CD14-positive monocyte (primary cell): ENCODE measurements at regions not wholly inside any gene's neighbourhood (a gene's known extent, or its start where the extent isn't known, plus 50 kb on each side); places are given as distances from the start of the nearest gene placed in this dataset.

Source experiments
- DNase-seq, 3 donors: peaks; one replicate each; pipeline ENCODE4 v3.0.0-alpha.2; 2011 to 2022
- H2AFZ ChIP-seq: 2 replicates; pipeline ENCODE4 v1.6.0; 2012; ENCODE audit warnings: mild to moderate bottlenecking, low read depth, low read length, inconsistent platforms; ENCODE audit not compliant: insufficient read depth, poor library complexity, severe bottlenecking
- H3K27ac ChIP-seq, 2 donors: 1 replicate in 1 of 2; 2 replicates in 1 of 2; pipeline ENCODE4 v1.5.1; 2012 to 2013; ENCODE audit warnings: low read length in 2 of 2, control low read depth in 1 of 2, inconsistent platforms in 1 of 2, low read depth in 1 of 2, mild to moderate bottlenecking in 1 of 2
- H3K27me3 ChIP-seq, 2 donors: one replicate each; pipeline versions ENCODE4 v1.6.0 to v1.6.1; 2011 to 2013; ENCODE audit warnings: low read length in 2 of 2; ENCODE audit not compliant: control insufficient read depth in 2 of 2, insufficient read depth in 2 of 2
- H3K36me3 ChIP-seq, 2 donors: replicated peaks in 1 of 2; 1 replicate in 1 of 2; 2 replicates in 1 of 2; pipeline versions ENCODE4 v1.5.1 to v1.6.1; 2012 to 2013; ENCODE audit warnings: low read length in 2 of 2, control low read depth in 1 of 2, inconsistent platforms in 1 of 2, mild to moderate bottlenecking in 1 of 2; ENCODE audit not compliant: insufficient read depth in 2 of 2, control insufficient read depth in 1 of 2
- H3K4me1 ChIP-seq, 2 donors: 1 replicate in 1 of 2; 2 replicates in 1 of 2; pipeline versions ENCODE4 v1.5.1 to v1.6.1; 2012 to 2013; ENCODE audit warnings: low read length in 2 of 2, control low read depth in 1 of 2, inconsistent platforms in 1 of 2, mild to moderate bottlenecking in 1 of 2, moderate library complexity in 1 of 2; ENCODE audit not compliant: insufficient read depth in 2 of 2, control insufficient read depth in 1 of 2
- H3K4me2 ChIP-seq: replicated peaks from 2 replicates; pipeline ENCODE3; 2012; ENCODE audit warnings: low read length, moderate library complexity, mild to moderate bottlenecking; ENCODE audit not compliant: poor library complexity, severe bottlenecking; ENCODE audit errors: extremely low read depth
- H3K4me3 ChIP-seq, 3 experiments: fragments of 200-600 bp in 1 of 3; sonication (generic) in 1 of 3; replicated peaks in 1 of 3; 1 replicate in 2 of 3; 2 replicates in 1 of 3; pipeline ENCODE4 v1.5.1; 2011 to 2013; ENCODE audit warnings: low read length in 3 of 3, mild to moderate bottlenecking in 3 of 3, control low read depth in 2 of 3, low read depth in 2 of 3, inconsistent platforms in 1 of 3, moderate library complexity in 1 of 3
- H3K79me2 ChIP-seq: 2 replicates; pipeline ENCODE4 v1.6.0; 2012; ENCODE audit warnings: mild to moderate bottlenecking, control low read depth, inconsistent platforms, low read length, moderate library complexity; ENCODE audit not compliant: insufficient read depth
- H3K9ac ChIP-seq: 2 replicates; pipeline ENCODE4 v1.6.0; 2017; ENCODE audit warnings: low read length, mild to moderate bottlenecking; ENCODE audit not compliant: insufficient read depth, poor library complexity, severe bottlenecking
- H3K9me3 ChIP-seq, 2 donors: replicated peaks in 1 of 2; 1 replicate in 1 of 2; 2 replicates in 1 of 2; pipeline versions ENCODE4 v1.5.1 to v1.6.1; 2012 to 2013; ENCODE audit warnings: low read length in 2 of 2, control low read depth in 1 of 2; ENCODE audit not compliant: control insufficient read depth in 1 of 2, insufficient read depth in 1 of 2
- H4K20me1 ChIP-seq: 2 replicates; pipeline ENCODE4 v1.6.0; 2012; ENCODE audit warnings: mild to moderate bottlenecking, low read length, control low read depth, moderate library complexity; ENCODE audit not compliant: insufficient read depth
- H3K27ac Mint-ChIP-seq, 7 donors: one replicate each; pipeline ENCODE4 v1.8.0; 2020; ENCODE audit warnings: mild to moderate bottlenecking in 7 of 7, mixed read lengths in 7 of 7, moderate library complexity in 6 of 7, inconsistent platforms in 2 of 7
- H3K27me3 Mint-ChIP-seq, 3 donors: one replicate each; pipeline ENCODE4 v1.8.0; 2021 to 2022; ENCODE audit warnings: low read depth in 3 of 3, mild to moderate bottlenecking in 3 of 3, mixed read lengths in 3 of 3, moderate library complexity in 3 of 3, inconsistent platforms in 1 of 3
- H3K36me3 Mint-ChIP-seq, 2 donors: one replicate each; pipeline ENCODE4 v1.8.0; 2020; ENCODE audit warnings: mixed read lengths in 2 of 2, inconsistent platforms in 1 of 2, mild to moderate bottlenecking in 1 of 2
- H3K4me1 Mint-ChIP-seq: one replicate; pipeline ENCODE4 v1.8.0; 2020; ENCODE audit warnings: mild to moderate bottlenecking, mixed read lengths
- H3K4me3 Mint-ChIP-seq, 2 donors: one replicate each; pipeline ENCODE4 v1.8.0; 2020; ENCODE audit warnings: mild to moderate bottlenecking in 2 of 2, mixed read lengths in 2 of 2, moderate library complexity in 1 of 2
- H3K9me3 Mint-ChIP-seq, 7 donors: one replicate each; pipeline ENCODE4 v1.8.0; 2020 to 2022; ENCODE audit warnings: mixed read lengths in 7 of 7, mild to moderate bottlenecking in 6 of 7, moderate library complexity in 6 of 7, inconsistent platforms in 2 of 7
- WGBS: methylation state at CpG from one replicate; pipeline ENCODE4 v1.1.5; 2013; ENCODE audit warnings: missing lambda C conversion rate; ENCODE audit not compliant: insufficient coverage; 5-methylcytosine and 5-hydroxymethylcytosine counted together
- intact Hi-C, 2 donors: fragments of 100-400 bp; cut with micrococcal nuclease; formaldehyde crosslinking; loops; one replicate each; pipeline versions ENCODE4 v1.15.0 to v1.15.1; 2023
- TF ChIP-seq, protein P1 (sequence below): fragments of 200-600 bp; IDR thresholded peaks from one replicate; pipeline ENCODE4 v1.8.0; 2022; ENCODE audit warnings: antibody characterized with exemption, mild to moderate bottlenecking

DNA sequence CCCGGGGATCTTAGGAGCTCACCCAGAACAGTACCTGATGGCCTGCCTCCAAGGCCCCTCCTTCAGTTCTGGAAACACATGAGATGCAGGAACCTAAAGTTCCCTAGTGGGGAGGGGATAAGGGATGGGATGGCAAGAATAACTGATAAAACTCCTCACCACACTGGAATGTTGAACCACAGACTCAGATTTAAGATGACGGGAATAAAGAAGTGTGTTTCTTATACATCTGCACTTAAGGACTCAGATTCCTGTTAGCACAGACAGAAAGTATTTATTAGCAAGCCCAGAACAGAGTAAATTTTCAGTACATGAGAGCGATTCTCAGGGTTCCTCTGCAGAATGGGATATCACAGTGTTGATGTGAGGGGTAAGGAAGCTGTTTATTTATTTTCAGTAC lies 245.2 kb downstream of the TLE3 start:
- no peak overlapping the region for H3K27ac ChIP-seq
- H3K4me1 Mint-ChIP-seq = peaks cover 1% of the 10 kb centered on the region

DNA sequence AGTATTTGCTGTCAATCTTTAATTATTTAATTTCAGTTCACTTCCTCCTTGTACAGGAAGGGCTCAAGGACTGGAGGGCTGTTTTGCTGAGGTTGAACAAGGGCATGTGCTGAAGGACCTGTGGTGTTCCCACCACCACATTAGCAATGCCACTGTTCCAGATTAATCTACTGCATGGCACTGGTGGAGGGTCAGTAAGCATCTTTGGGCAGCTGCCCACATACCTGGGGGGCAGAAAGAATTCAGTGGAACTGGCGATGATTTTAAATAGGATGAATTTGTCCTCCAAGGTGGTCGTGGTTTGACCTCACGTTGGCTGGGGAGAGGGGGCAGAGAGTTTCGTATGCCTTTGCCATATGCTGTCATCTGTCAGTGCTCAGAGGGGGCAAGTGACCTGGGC lies 244.8 kb downstream of the TLE3 start:
- H3K27ac Mint-ChIP-seq = peak overlapping the region in 1 of 7 donors; percentile 24
- Histone ChIP-seq H3K9me3 (peaks cover 0 to 7% of the 10 kb centered on the region in 2 donors), H3K9ac (no peak overlapping the region), H3K4me2 (no peak overlapping the region), H3K36me3 (no peaks in the 10 kb centered on the region), H3K4me3 (no peak overlapping the region), H3K27me3 (no peaks in the 10 kb centered on the region), H3K4me1 (no peaks in the 10 kb centered on the region), H3K27ac (no peak overlapping the region), H2AFZ (no peak overlapping the region), H4K20me1 (no peaks in the 10 kb centered on the region), H3K79me2 (no peaks in the 10 kb centered on the region)
- DNase-seq = no peak
- peaks cover 0 to 7% (median 4%) of the 10 kb centered on the region in 7 donors for H3K9me3 Mint-ChIP-seq
- TF ChIP-seq, protein P1, sequence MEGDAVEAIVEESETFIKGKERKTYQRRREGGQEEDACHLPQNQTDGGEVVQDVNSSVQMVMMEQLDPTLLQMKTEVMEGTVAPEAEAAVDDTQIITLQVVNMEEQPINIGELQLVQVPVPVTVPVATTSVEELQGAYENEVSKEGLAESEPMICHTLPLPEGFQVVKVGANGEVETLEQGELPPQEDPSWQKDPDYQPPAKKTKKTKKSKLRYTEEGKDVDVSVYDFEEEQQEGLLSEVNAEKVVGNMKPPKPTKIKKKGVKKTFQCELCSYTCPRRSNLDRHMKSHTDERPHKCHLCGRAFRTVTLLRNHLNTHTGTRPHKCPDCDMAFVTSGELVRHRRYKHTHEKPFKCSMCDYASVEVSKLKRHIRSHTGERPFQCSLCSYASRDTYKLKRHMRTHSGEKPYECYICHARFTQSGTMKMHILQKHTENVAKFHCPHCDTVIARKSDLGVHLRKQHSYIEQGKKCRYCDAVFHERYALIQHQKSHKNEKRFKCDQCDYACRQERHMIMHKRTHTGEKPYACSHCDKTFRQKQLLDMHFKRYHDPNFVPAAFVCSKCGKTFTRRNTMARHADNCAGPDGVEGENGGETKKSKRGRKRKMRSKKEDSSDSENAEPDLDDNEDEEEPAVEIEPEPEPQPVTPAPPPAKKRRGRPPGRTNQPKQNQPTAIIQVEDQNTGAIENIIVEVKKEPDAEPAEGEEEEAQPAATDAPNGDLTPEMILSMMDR = no peak
- no peak overlapping the region for H3K4me3 Mint-ChIP-seq
- intact Hi-C loops = no loop called here
- H3K4me1 Mint-ChIP-seq = peaks cover 1% of the 10 kb centered on the region
- H3K27me3 Mint-ChIP-seq = peaks cover 1 to 15% (median 7%) of the 10 kb centered on the region in 3 donors
- H3K36me3 Mint-ChIP-seq = no peaks in the 10 kb centered on the region
- WGBS = 91% methylated on average over 4 of the region's 4 CpGs

More for the DNA sequence above, 245.2 kb downstream of the TLE3 start:
- no peaks in the 10 kb centered on the region for H3K36me3 Mint-ChIP-seq
- peaks cover 0 to 7% of the 10 kb centered on the region in 2 donors for H3K9me3 ChIP-seq
- no peak for DNase-seq
- no peaks in the 10 kb centered on the region for H3K79me2 ChIP-seq
- H3K27me3 Mint-ChIP-seq = peaks cover 3 to 14% (median 8%) of the 10 kb centered on the region in 3 donors
- no peaks in the 10 kb centered on the region for H3K4me1 ChIP-seq
- no peaks in the 10 kb centered on the region for H3K36me3 ChIP-seq
- H4K20me1 ChIP-seq = no peaks in the 10 kb centered on the region
- no CpG with 5 or more reads among the region's 3 CpGs for WGBS
- TF ChIP-seq, protein P1 = no peak
- H3K4me2 ChIP-seq = no peak overlapping the region
- no peak overlapping the region for H3K27ac Mint-ChIP-seq
- no peaks in the 10 kb centered on the region for H3K27me3 ChIP-seq
- no peak overlapping the region for H3K9ac ChIP-seq
- intact Hi-C loops = no loop called here
- no peak overlapping the region for H3K4me3 ChIP-seq
- H2AFZ ChIP-seq = no peak overlapping the region
- H3K9me3 Mint-ChIP-seq = peaks cover 0 to 7% (median 4%) of the 10 kb centered on the region in 7 donors
- H3K4me3 Mint-ChIP-seq = no peak overlapping the region
